AG04450 (cell line): ENCODE measurements at regions not wholly inside any gene's neighbourhood (a gene's known extent, or its start where the extent isn't known, plus 50 kb on each side); places are given as distances from the start of the nearest gene placed in this dataset.

ENCODE experiments used
- CTCF ChIA-PET: fragments of 300-600, 350-600 bp; formaldehyde crosslinking; extraction: SDS; loops from one replicate; lab custom pipeline; 2022; ENCODE audit warnings: antibody characterized with exemption, inconsistent platforms; lab: Charles Lee
- POLR2A ChIA-PET: fragments of 350-600 bp; formaldehyde crosslinking; extraction: SDS; loops from one replicate; lab custom pipeline; 2021; ENCODE audit warnings: antibody characterized with exemption, inconsistent platforms; lab: Yijun Ruan, JAX
- DNase-seq: peaks from one replicate; pipeline ENCODE4 v3.0.0-alpha.2; 2011; ENCODE audit warnings: low read depth, low spot score
- H3K27ac ChIP-seq: one replicate; pipeline ENCODE4 v1.5.1; 2012; ENCODE audit warnings: low read depth, low read length, control low read depth
- H3K27me3 ChIP-seq: one replicate; pipeline ENCODE4 v1.6.0; 2012; ENCODE audit warnings: low read length; ENCODE audit not compliant: control insufficient read depth, insufficient read depth
- H3K4me3 ChIP-seq: 2 replicates; pipeline ENCODE4 v1.5.1; 2011; ENCODE audit warnings: mild to moderate bottlenecking, low read depth, low read length, control low read depth
- H3K9me3 ChIP-seq: 2 replicates; pipeline ENCODE4 v1.5.1; 2012; ENCODE audit warnings: low read length; ENCODE audit not compliant: control insufficient read depth, insufficient read depth
- CTCF ChIP-seq: IDR thresholded peaks from 2 replicates; pipeline ENCODE4 v1.5.1; 2011; ENCODE audit warnings: low read depth, low read length, control low read depth, inconsistent platforms

GRCh38 chr21:35329940-35330660 lies 281.0 kb upstream of the RUNX1 start:
- Histone ChIP-seq H3K9me3 (no peaks in the 10 kb centered on the region), H3K27ac (no peak overlapping the region), H3K4me3 (no peak overlapping the region), H3K27me3 (no peaks in the 10 kb centered on the region)
- no peak for TF ChIP-seq CTCF
- ChIA-PET CTCF (interaction anchor here (0.5 to 1.2 kb wide), 3 partner anchors 169 to 585 kb away, joined by 3 to 4 read pairs (median 3); no protein-coding TSS in a partner anchor), POLR2A (no interaction called here)
- DNase-seq = no peak

GRCh38 chr21:35328856-35329455 lies 279.9 kb upstream of the RUNX1 start:
- no peak for DNase-seq
- POLR2A ChIA-PET = no interaction called here
- CTCF ChIA-PET = no interaction called here
- Histone ChIP-seq H3K4me3 (no peak overlapping the region), H3K27me3 (no peaks in the 10 kb centered on the region), H3K9me3 (no peaks in the 10 kb centered on the region), H3K27ac (no peak overlapping the region)
- no peak for TF ChIP-seq CTCF

DNA sequence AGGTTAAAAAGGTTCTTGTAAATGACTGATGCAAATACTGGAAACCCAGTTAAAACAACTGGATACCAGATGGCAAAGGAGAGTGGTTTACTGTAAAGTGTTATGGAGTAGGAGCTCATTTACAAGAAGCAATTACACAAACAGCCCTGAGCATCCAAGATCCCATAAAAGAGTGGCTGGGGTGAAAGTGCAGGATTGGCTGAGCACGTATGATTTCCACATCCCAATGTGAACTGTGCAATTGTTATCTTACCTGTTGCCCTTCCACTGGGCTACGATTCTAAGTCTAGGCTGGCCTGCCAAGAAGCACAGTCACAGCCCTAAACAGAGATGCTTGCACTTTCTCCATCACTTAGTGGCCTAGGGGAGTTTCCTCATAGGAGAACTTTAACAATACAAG lies 277.6 kb upstream of the RUNX1 start:
- ChIA-PET POLR2A (no interaction called here), CTCF (no interaction called here)
- DNase-seq = no peak
- H3K9me3 ChIP-seq = no peaks in the 10 kb centered on the region
- H3K27me3 ChIP-seq = no peaks in the 10 kb centered on the region
- no peak overlapping the region for H3K4me3 ChIP-seq
- no peak for TF ChIP-seq CTCF
- no peak overlapping the region for H3K27ac ChIP-seq

GRCh38 chr21:35325953-35326352 lies 276.9 kb upstream of the RUNX1 start:
- Histone ChIP-seq H3K27me3 (no peaks in the 10 kb centered on the region), H3K9me3 (no peaks in the 10 kb centered on the region), H3K27ac (no peak overlapping the region), H3K4me3 (no peak overlapping the region)
- ChIA-PET CTCF (no interaction called here), POLR2A (no interaction called here)
- TF ChIP-seq CTCF = no peak
- DNase-seq = no peak
